DMS79 treated with DMSO at 0.1 percent for 48 hours (cell line): ENCODE measurements at regions not wholly inside any gene's neighbourhood (a gene's known extent, or its start where the extent isn't known, plus 50 kb on each side); places are given as distances from the start of the nearest gene placed in this dataset.
"Not testable (repeated sequence)": the region's sequence is repeated elsewhere in the genome, so short reads cannot be mapped to it uniquely, and the experiment has no call there.

ENCODE experiments used
- DNase-seq: peaks from one replicate; lab custom pipeline; 2025; lab: John Stamatoyannopoulos, UW

- DNase-seq: no peak
Measured at GRCh38 chr2:15681089-15681885, 89.6 kb downstream of the DDX1 start.

- DNase-seq: no peak
Measured at GRCh38 chr2:15682354-15682753, 90.7 kb downstream of the DDX1 start.

- DNase-seq: no peak
Measured at GRCh38 chr2:15684161-15685039, 92.7 kb downstream of the DDX1 start.

- DNase-seq: no peak
Measured at GRCh38 chr2:15685143-15685542, 93.5 kb downstream of the DDX1 start.

GRCh38 chr2:15686643-15687042 lies 95.0 kb downstream of the DDX1 start:
- DNase-seq: no peak

- no peak for DNase-seq
Measured at GRCh38 chr2:15687243-15687642, 95.6 kb downstream of the DDX1 start.

- no peak for DNase-seq
Measured at GRCh38 chr2:15687720-15688119, 96.1 kb downstream of the DDX1 start.

GRCh38 chr2:15688924-15689568 lies 97.4 kb downstream of the DDX1 start:
- no peak for DNase-seq

- DNase-seq: peak; percentile 5
Measured at GRCh38 chr2:15689654-15690053, 98.0 kb downstream of the DDX1 start.

- DNase-seq: no peak
Measured at GRCh38 chr2:15691586-15692310, 100.1 kb downstream of the DDX1 start.

- no peak for DNase-seq
Measured at GRCh38 chr2:15692551-15693377, 101.1 kb downstream of the DDX1 start.

GRCh38 chr2:15693382-15693781 lies 101.7 kb downstream of the DDX1 start:
- no peak for DNase-seq

- DNase-seq: peak; percentile 42
Measured at GRCh38 chr2:15693926-15694588, 102.4 kb downstream of the DDX1 start.

- peak; percentile 42 for DNase-seq
Measured at GRCh38 chr2:15694589-15694986, 102.9 kb downstream of the DDX1 start.

- no peak for DNase-seq
Measured at GRCh38 chr2:15695582-15696330, 104.1 kb downstream of the DDX1 start.

GRCh38 chr2:15696606-15697170 lies 105.0 kb downstream of the DDX1 start:
- not testable (repeated sequence) for DNase-seq

- no peak for DNase-seq
Measured at GRCh38 chr2:15700131-15700530, 108.5 kb downstream of the DDX1 start.

- no peak for DNase-seq
Measured at GRCh38 chr2:15700599-15701340, 109.1 kb downstream of the DDX1 start.
